22Rv1 (cell line): ENCODE measurements at regions not wholly inside any gene's neighbourhood (a gene's known extent, or its start where the extent isn't known, plus 50 kb on each side); places are given as distances from the start of the nearest gene placed in this dataset.

ENCODE experiments used
- ZFX ChIP-seq: fragments of 450-650 bp; IDR thresholded peaks from 2 replicates; pipeline ENCODE4 v1.6.1; 2017; ENCODE audit warnings: antibody characterized with exemption, borderline replicate concordance
- TF ChIP-seq, protein P1 (sequence below): fragments of 450-650 bp; IDR thresholded peaks from 2 replicates; pipeline ENCODE4 v1.5.1; 2017; ENCODE audit warnings: mild to moderate bottlenecking

DNA sequence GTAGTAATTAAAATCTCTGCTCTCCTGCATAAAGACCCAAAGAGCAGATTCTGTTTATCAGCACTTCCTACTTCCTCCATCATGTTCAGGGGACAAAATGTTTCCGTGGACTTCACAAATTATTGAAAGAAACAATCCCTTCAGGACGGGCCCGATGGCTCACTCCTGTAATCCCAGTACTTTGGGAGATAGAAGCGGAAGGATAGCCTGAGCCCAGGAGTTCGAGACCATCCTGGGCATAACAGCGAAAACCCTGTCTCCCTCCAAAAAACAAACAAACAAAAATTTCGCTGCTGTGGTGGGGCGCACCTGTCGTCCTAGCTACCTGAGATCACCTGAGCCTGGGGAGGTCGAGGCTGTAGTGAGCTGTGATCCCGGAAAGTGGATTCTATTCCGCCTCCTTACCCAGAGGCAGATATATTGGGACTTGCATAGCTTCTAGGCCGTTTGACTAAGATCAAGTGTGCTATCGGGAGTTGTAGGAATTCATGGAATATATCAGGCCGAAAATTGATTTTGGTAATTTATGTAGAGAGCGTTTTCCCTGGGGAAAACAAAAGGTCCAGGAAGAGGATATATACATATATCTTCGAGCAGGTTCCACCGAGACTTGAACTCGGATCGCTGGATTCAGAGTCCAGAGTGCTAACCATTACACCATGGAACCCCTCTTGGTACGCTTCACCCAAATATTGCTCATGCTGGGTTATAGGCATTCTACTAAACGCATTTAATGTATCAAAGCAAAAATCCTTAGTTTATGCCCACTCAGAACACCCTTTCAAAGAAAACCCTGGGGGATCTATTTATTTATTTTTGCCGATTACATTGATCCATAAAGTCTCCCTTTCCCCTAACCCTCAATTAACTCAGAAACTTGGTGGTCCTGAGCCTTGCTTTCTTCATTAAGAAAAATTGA lies 74.5 kb upstream of the ZNF184 start:
- TF ChIP-seq, protein P1, sequence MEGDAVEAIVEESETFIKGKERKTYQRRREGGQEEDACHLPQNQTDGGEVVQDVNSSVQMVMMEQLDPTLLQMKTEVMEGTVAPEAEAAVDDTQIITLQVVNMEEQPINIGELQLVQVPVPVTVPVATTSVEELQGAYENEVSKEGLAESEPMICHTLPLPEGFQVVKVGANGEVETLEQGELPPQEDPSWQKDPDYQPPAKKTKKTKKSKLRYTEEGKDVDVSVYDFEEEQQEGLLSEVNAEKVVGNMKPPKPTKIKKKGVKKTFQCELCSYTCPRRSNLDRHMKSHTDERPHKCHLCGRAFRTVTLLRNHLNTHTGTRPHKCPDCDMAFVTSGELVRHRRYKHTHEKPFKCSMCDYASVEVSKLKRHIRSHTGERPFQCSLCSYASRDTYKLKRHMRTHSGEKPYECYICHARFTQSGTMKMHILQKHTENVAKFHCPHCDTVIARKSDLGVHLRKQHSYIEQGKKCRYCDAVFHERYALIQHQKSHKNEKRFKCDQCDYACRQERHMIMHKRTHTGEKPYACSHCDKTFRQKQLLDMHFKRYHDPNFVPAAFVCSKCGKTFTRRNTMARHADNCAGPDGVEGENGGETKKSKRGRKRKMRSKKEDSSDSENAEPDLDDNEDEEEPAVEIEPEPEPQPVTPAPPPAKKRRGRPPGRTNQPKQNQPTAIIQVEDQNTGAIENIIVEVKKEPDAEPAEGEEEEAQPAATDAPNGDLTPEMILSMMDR, result no peak
- no peak for TF ChIP-seq ZFX
